K562 (cell line): ENCODE measurements at regions not wholly inside any gene's neighbourhood (a gene's known extent, or its start where the extent isn't known, plus 50 kb on each side); places are given as distances from the start of the nearest gene placed in this dataset.

Source experiments
- ARID2 ChIP-seq: fragments of 450-650 bp; IDR thresholded peaks from 2 replicates; pipeline ENCODE4 v1.6.1; 2017; ENCODE audit warnings: antibody characterized with exemption, mild to moderate bottlenecking
- CEBPG ChIP-seq, 3 experiments: fragments of 200-800 bp in 1 of 3; sonication (Bioruptor generic) in 1 of 3; sonication (generic) in 1 of 3; formaldehyde crosslinking in 1 of 3; IDR thresholded peaks in 2 of 3; conservative IDR thresholded peaks in 1 of 3; 2 replicates each; pipeline versions ENCODE4 v1.6.1 to v1.8.0; 2016 to 2022; ENCODE audit warnings: missing compliant biosample characterization in 2 of 3, missing genetic modification characterization in 2 of 3, mild to moderate bottlenecking in 1 of 3, missing genetic modification reagents in 1 of 3
- CHCHD3 ChIP-seq: fragments of 250-450 bp; sonication (Bioruptor Pico); IDR thresholded peaks from 2 replicates; pipeline ENCODE4 v2.1.2; 2022; ENCODE audit warnings: mild to moderate bottlenecking
- ELK1 ChIP-seq: sonication (generic); formaldehyde crosslinking; IDR thresholded peaks from 2 replicates; pipeline ENCODE4 v1.8.1; 2022; ENCODE audit warnings: missing genetic modification reagents
- EP300 ChIP-seq: IDR thresholded peaks from 2 replicates; pipeline ENCODE4 v1.6.1; 2012; ENCODE audit warnings: low read length, improper control_type of control experiment
- FOS ChIP-seq: IDR thresholded peaks from 3 replicates; pipeline ENCODE4 v1.6.1; 2011; ENCODE audit not compliant: insufficient read length; ENCODE audit errors: extremely low read depth
- GTF2F1 ChIP-seq: IDR thresholded peaks from 2 replicates; pipeline ENCODE4 v1.6.1; 2011; ENCODE audit warnings: low read depth, low read length, improper control_type of control experiment
- HCFC1 ChIP-seq: IDR thresholded peaks from 2 replicates; pipeline ENCODE4 v1.6.1; 2012; ENCODE audit warnings: low read depth, low read length, improper control_type of control experiment
- HMBOX1 ChIP-seq: sonication (generic); IDR thresholded peaks from 2 replicates; pipeline ENCODE4 v1.6.1; 2016
- NR2C1 ChIP-seq, 2 experiments: fragments of 450-650 bp; IDR thresholded peaks; 2 replicates each; pipeline ENCODE4 v1.6.1; 2017; ENCODE audit warnings: mild to moderate bottlenecking in 2 of 2, antibody characterized with exemption in 1 of 2, inconsistent platforms in 1 of 2, missing compliant biosample characterization in 1 of 2, missing genetic modification characterization in 1 of 2
- NRF1 ChIP-seq, 2 experiments: fragments of 450-650 bp; IDR thresholded peaks in 1 of 2; conservative IDR thresholded peaks in 1 of 2; 2 replicates each; pipeline ENCODE4 v1.6.1; 2014; ENCODE audit warnings: mild to moderate bottlenecking in 2 of 2
- POLR2AphosphoS2 ChIP-seq: IDR thresholded peaks from 2 replicates; pipeline ENCODE4 v1.6.1; 2012; ENCODE audit warnings: low read length, improper control_type of control experiment
- RBM25 ChIP-seq: fragments of 200-400 bp; formaldehyde crosslinking; IDR thresholded peaks from 2 replicates; pipeline ENCODE4 v1.6.1; 2018; ENCODE audit warnings: low read length, low read depth, moderate library complexity; ENCODE audit not compliant: severe bottlenecking
- SAP30 ChIP-seq: fragments of 200-600 bp; sonication (generic); IDR thresholded peaks from 2 replicates; pipeline ENCODE4 v1.6.1; 2012; ENCODE audit warnings: borderline replicate concordance, low read depth, mild to moderate bottlenecking, moderate library complexity, low read length, control low read depth, inconsistent platforms; ENCODE audit not compliant: insufficient read depth, poor library complexity, severe bottlenecking
- SP1 ChIP-seq: sonication (generic); formaldehyde crosslinking; IDR thresholded peaks from 2 replicates; pipeline ENCODE4 v1.8.1; 2022; ENCODE audit warnings: mild to moderate bottlenecking, missing genetic modification reagents
- SRF ChIP-seq, 2 experiments: fragments of 250-450, 450-650 bp in 1 of 2; sonication (Bioruptor Pico) in 1 of 2; sonication (generic) in 1 of 2; formaldehyde crosslinking; IDR thresholded peaks; 2 replicates each; pipeline versions ENCODE4 v1.5.0 to v1.5.1; 2020 to 2022; ENCODE audit warnings: mild to moderate bottlenecking in 1 of 2, missing genetic modification reagents in 1 of 2
- TCF7L2 ChIP-seq: fragments of 150-350 bp; IDR thresholded peaks from 2 replicates; pipeline ENCODE4 v1.6.1; 2016; ENCODE audit warnings: low read depth, mild to moderate bottlenecking, low read length, moderate library complexity
- THRAP3 ChIP-seq: fragments of 450-650 bp; IDR thresholded peaks from 2 replicates; pipeline ENCODE4 v1.6.1; 2016; ENCODE audit warnings: mild to moderate bottlenecking, inconsistent platforms, borderline replicate concordance
- YY1 ChIP-seq, 3 experiments: IDR thresholded peaks; 2 replicates each; pipeline ENCODE4 v1.6.1; 2011; ENCODE audit warnings: low read length in 2 of 3, mild to moderate bottlenecking in 2 of 3, moderate library complexity in 2 of 3, borderline replicate concordance in 1 of 3, control low read depth in 1 of 3, low read depth in 1 of 3; ENCODE audit not compliant: insufficient read depth in 3 of 3, insufficient replicate concordance in 2 of 3, control insufficient read depth in 1 of 3, insufficient read length in 1 of 3; ENCODE audit errors: extremely low read depth in 1 of 3
- ZNF384 ChIP-seq: IDR thresholded peaks from 2 replicates; pipeline ENCODE4 v1.6.1; 2012; ENCODE audit warnings: low read depth, low read length, improper control_type of control experiment
- ZNF507 ChIP-seq: conservative IDR thresholded peaks from 2 replicates; pipeline ENCODE4 v1.6.1; 2017; ENCODE audit warnings: missing genetic modification characterization, missing compliant biosample characterization
- ZNF644 ChIP-seq: fragments of 200-800 bp; sonication (Bioruptor generic); IDR thresholded peaks from 2 replicates; pipeline ENCODE4 v1.6.1; 2016; ENCODE audit warnings: low read depth, missing genetic modification characterization, missing compliant biosample characterization
- TF ChIP-seq, protein P1 (sequence below): fragments of 250-450 bp; sonication (Bioruptor Pico); IDR thresholded peaks from 2 replicates; pipeline ENCODE4 v1.8.0; 2021; ENCODE audit warnings: borderline replicate concordance, mild to moderate bottlenecking, moderate library complexity; ENCODE audit not compliant: poor library complexity, severe bottlenecking

- TF ChIP-seq FOS, result no peak
- peak; percentile 4 for TF ChIP-seq RBM25
- TF ChIP-seq GTF2F1, result peak; percentile 65; the same call in 1 of the 2 replicates
- TF ChIP-seq NR2C1 (IDR thresholded peaks at IDR 0.05), result peak; percentile 48; the same call in 1 of the 2 replicates
- TF ChIP-seq NR2C1 (tag; IDR thresholded peaks at IDR 0.05), result peak; percentile 41; the same call in 1 of the 2 replicates
- TF ChIP-seq EP300, result peak; percentile 11; the same call in 1 of the 2 replicates
- TF ChIP-seq HCFC1, result peak; percentile 75
- peak; percentile 46; the same call in 1 of the 2 replicates for TF ChIP-seq CEBPG (CRISPR knock-in tag; IDR thresholded peaks at IDR 0.05)
- no peak for TF ChIP-seq CEBPG (tag; conservative IDR thresholded peaks at IDR 0.05 in 1 of 2, IDR thresholded peaks at IDR 0.05 in 1 of 2)
- no peak for TF ChIP-seq ARID2
- TF ChIP-seq ZNF507 (tag), result no peak
- TF ChIP-seq SP1 (CRISPR knock-in tag), result peak; percentile 62; the same call in 1 of the 2 replicates
- TF ChIP-seq THRAP3, result no peak
- TF ChIP-seq TCF7L2, result 0 out of 2 replicates have a peak, but pooled peaks have one; percentile 28
- no peak for TF ChIP-seq POLR2AphosphoS2
- TF ChIP-seq SAP30, result peak; percentile 42
- TF ChIP-seq HMBOX1, result peak; percentile 58; the same call in 1 of the 2 replicates
- TF ChIP-seq CHCHD3 (CRISPR knock-in tag), result no peak
- TF ChIP-seq YY1 (IDR thresholded peaks at IDR 0.05; ENCODE audit: borderline replicate concordance in 1 of 3, control insufficient read depth in 1 of 3, extremely low read depth in 1 of 3, insufficient read depth in 3 of 3, insufficient read length in 1 of 3, insufficient replicate concordance in 2 of 3, low read depth in 1 of 3, low read length in 2 of 3), result peak; percentile 86 to 97 (median 95)
- peak in 1 of 2 experiments; percentile 49; a peak in 1 of 4 replicates for TF ChIP-seq SRF (CRISPR knock-in tag; IDR thresholded peaks at IDR 0.05)
- peak; percentile 55; the same call in 1 of the 2 replicates for TF ChIP-seq ZNF644 (tag)
- peak in 1 of 2 experiments; percentile 27; a peak in 1 of 4 replicates for TF ChIP-seq NRF1 (conservative IDR thresholded peaks at IDR 0.05 in 1 of 2, IDR thresholded peaks at IDR 0.05 in 1 of 2)
- no peak for TF ChIP-seq ELK1 (CRISPR knock-in tag)
- TF ChIP-seq, protein P1, sequence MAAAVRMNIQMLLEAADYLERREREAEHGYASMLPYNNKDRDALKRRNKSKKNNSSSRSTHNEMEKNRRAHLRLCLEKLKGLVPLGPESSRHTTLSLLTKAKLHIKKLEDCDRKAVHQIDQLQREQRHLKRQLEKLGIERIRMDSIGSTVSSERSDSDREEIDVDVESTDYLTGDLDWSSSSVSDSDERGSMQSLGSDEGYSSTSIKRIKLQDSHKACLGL (CRISPR knock-in tag), result peak; percentile 88
- TF ChIP-seq ZNF384, result peak; percentile 66
These were observed 113.5 kb downstream of the VSIG4 start (continued) for GRCh38 chrX:65926095-65927019.
